ENCODE measurements at regions not wholly inside any gene's neighbourhood (a gene's known extent, or its start where the extent isn't known, plus 50 kb on each side); places are given as distances from the start of the nearest gene placed in this dataset.

DNA sequence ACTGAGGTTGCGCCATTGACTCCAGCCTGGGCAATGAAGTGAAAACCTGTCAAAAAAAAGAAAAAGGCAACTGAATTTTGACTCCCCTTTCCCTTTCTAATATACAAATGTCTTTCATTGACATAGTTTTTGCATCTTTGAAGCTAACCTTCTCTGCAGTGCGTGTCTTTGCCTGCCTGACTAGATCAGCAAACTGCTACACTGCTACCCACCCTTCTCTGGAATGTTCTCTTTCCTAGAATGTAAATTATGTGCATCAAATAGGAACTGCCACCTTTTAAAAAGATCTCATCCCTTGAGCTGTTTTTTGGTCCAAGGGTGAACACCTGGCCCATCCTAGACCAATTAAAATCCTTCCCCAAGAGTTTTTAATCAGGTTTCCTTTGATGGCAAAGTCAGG is 127.6 kb downstream of the SLC28A3 start:
- TF ChIP-seq, protein P1, sequence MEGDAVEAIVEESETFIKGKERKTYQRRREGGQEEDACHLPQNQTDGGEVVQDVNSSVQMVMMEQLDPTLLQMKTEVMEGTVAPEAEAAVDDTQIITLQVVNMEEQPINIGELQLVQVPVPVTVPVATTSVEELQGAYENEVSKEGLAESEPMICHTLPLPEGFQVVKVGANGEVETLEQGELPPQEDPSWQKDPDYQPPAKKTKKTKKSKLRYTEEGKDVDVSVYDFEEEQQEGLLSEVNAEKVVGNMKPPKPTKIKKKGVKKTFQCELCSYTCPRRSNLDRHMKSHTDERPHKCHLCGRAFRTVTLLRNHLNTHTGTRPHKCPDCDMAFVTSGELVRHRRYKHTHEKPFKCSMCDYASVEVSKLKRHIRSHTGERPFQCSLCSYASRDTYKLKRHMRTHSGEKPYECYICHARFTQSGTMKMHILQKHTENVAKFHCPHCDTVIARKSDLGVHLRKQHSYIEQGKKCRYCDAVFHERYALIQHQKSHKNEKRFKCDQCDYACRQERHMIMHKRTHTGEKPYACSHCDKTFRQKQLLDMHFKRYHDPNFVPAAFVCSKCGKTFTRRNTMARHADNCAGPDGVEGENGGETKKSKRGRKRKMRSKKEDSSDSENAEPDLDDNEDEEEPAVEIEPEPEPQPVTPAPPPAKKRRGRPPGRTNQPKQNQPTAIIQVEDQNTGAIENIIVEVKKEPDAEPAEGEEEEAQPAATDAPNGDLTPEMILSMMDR (optimal IDR thresholded peaks at IDR 0.05 in 1 of 3, IDR thresholded peaks at IDR 0.05 in 1 of 3, conservative IDR thresholded peaks at IDR 0.05 in 1 of 3; ENCODE audit: extremely low read depth in 1 of 3, insufficient read depth in 2 of 3, low read length in 3 of 3): no peak
- TF ChIP-seq EZH2 (IDR thresholded peaks at IDR 0.05; ENCODE audit: low read length): no peak

Measured in keratinocyte (primary cell).